AG20443 (cell line): ENCODE measurements at regions not wholly inside any gene's neighbourhood (a gene's known extent, or its start where the extent isn't known, plus 50 kb on each side); places are given as distances from the start of the nearest gene placed in this dataset.

Experiments used
- DNase-seq: peaks from one replicate; pipeline ENCODE4 v3.0.0; 2012; ENCODE audit warnings: low spot score, mixed read lengths

- DNase-seq: no peak
These were observed 289.1 kb upstream of the ITGA1 start for GRCh38 chr5:52498607-52499006.

GRCh38 chr5:52502460-52502999 is 285.2 kb upstream of the ITGA1 start:
- no peak for DNase-seq

GRCh38 chr5:52504584-52505240 is 283.0 kb upstream of the ITGA1 start:
- DNase-seq: no peak

GRCh38 chr5:52517667-52518066 is 270.0 kb upstream of the ITGA1 start:
- DNase-seq: no peak

GRCh38 chr5:52520171-52520570 is 267.5 kb upstream of the ITGA1 start:
- no peak for DNase-seq

- no peak for DNase-seq
These were observed 266.5 kb upstream of the ITGA1 start for GRCh38 chr5:52521236-52521635.

GRCh38 chr5:52523701-52524100 is 264.0 kb upstream of the ITGA1 start:
- no peak for DNase-seq

GRCh38 chr5:52531105-52531504 is 256.6 kb upstream of the ITGA1 start:
- DNase-seq: no peak

- DNase-seq: no peak
These were observed 244.1 kb upstream of the ITGA1 start for GRCh38 chr5:52543594-52543993.

GRCh38 chr5:52544738-52545137 is 243.0 kb upstream of the ITGA1 start:
- DNase-seq: no peak

GRCh38 chr5:52554293-52554692 is 233.4 kb upstream of the ITGA1 start:
- no peak for DNase-seq

- peak; percentile 7 for DNase-seq
These were observed 227.3 kb upstream of the ITGA1 start for GRCh38 chr5:52560366-52560765.

- no peak for DNase-seq
These were observed 225.2 kb upstream of the ITGA1 start for GRCh38 chr5:52562473-52562872.

GRCh38 chr5:52564587-52564986 is 223.1 kb upstream of the ITGA1 start:
- DNase-seq: no peak

GRCh38 chr5:52577546-52577945 is 210.2 kb upstream of the ITGA1 start:
- DNase-seq: no peak

GRCh38 chr5:52579391-52579790 is 208.3 kb upstream of the ITGA1 start:
- no peak for DNase-seq

GRCh38 chr5:52580921-52581320 is 206.8 kb upstream of the ITGA1 start:
- peak; percentile 27 for DNase-seq

GRCh38 chr5:52582313-52582712 is 205.4 kb upstream of the ITGA1 start:
- DNase-seq: no peak

- no peak for DNase-seq
These were observed 200.6 kb upstream of the ITGA1 start for GRCh38 chr5:52587131-52587530.

GRCh38 chr5:52597625-52598024 is 190.1 kb upstream of the ITGA1 start:
- no peak for DNase-seq

GRCh38 chr5:52598968-52599367 is 188.7 kb upstream of the ITGA1 start:
- DNase-seq: no peak

- no peak for DNase-seq
These were observed 183.8 kb upstream of the ITGA1 start for GRCh38 chr5:52603778-52604554.
